AG04449 (cell line): ENCODE measurements at regions not wholly inside any gene's neighbourhood (a gene's known extent, or its start where the extent isn't known, plus 50 kb on each side); places are given as distances from the start of the nearest gene placed in this dataset.

Experiments
- CTCF ChIA-PET: fragments of 350-600 bp; formaldehyde crosslinking; extraction: SDS; loops from one replicate; lab custom pipeline; 2021; ENCODE audit warnings: antibody characterized with exemption; lab: Yijun Ruan, JAX
- POLR2A ChIA-PET: fragments of 400-600, 350-600 bp; formaldehyde crosslinking; extraction: SDS; loops from one replicate; lab custom pipeline; 2020; ENCODE audit warnings: antibody characterized with exemption, inconsistent platforms; lab: Yijun Ruan, JAX
- DNase-seq: peaks from one replicate; pipeline ENCODE4 v3.0.0-alpha.2; 2010; ENCODE audit warnings: low read depth, low spot score
- H3K4me3 ChIP-seq: 2 replicates; pipeline ENCODE4 v1.5.1; 2011; ENCODE audit warnings: low read depth, mild to moderate bottlenecking, control low read depth, low read length
- TF ChIP-seq, protein P1 (sequence below): IDR thresholded peaks from one replicate; pipeline ENCODE4 v1.5.1; 2011; ENCODE audit warnings: mild to moderate bottlenecking, moderate library complexity, low read length, control low read depth, inconsistent platforms; ENCODE audit not compliant: insufficient read depth; ENCODE audit errors: missing control alignments

DNA sequence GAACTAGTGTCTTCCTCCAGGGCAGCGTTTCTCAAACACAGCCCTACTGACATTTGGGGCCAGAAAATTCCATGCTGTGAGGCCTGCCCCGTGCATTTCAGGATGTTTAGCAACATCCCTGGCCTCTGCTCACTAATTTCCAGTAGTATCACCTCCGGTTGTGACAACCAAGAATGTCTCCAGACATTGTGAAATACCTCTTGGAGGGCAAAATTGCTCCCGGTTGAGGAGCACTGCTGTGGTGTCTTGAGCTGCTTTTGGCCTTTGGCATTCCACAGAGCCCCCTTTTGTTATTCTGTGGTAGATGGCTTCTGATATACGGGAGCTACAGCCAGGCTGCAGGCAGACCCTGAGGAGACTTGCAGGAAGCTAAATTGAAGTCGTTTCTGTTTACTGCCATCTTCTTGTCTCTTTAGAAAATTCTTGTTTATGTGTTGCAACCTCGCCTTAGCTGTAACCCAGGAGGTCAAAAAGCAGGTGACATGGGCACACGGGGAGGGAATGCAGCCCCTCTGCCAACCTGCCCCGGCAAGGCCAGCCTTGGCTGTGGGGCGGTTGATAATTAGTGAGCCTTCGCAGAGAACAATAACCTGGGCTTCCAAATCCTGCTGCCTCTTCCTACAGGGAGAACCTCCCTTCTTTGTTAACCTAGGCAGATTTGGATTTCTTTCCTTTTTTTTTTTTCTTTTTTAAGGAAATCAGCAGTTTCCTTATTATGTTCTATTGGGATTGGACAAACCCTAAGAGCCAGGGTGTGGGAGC is 74.7 kb upstream of the AKT3 start:
- no peak for DNase-seq

DNA sequence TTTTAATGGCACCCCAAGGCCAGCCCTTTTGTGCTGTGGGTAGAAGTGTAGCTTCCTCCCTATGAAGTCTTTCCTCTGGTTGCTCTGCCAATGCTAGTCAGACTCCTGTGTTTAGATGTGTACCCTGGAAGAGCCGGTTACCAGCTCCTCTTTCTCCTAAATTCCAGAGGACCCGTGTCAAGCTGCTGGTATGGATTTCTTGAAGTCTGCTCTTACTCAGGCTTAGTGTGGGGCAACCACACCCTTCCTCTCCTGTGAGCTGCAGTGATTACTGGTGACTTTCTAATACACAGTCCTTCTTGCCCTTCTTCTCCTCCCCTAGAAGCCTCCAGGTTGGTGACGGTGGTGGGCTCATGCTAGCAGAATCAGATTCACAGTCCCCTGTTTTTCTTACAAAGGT is 74.1 kb upstream of the AKT3 start:
- POLR2A ChIA-PET: no interaction called here
- peak; percentile 47 for DNase-seq
- H3K4me3 ChIP-seq: no peak overlapping the region
- TF ChIP-seq, protein P1, sequence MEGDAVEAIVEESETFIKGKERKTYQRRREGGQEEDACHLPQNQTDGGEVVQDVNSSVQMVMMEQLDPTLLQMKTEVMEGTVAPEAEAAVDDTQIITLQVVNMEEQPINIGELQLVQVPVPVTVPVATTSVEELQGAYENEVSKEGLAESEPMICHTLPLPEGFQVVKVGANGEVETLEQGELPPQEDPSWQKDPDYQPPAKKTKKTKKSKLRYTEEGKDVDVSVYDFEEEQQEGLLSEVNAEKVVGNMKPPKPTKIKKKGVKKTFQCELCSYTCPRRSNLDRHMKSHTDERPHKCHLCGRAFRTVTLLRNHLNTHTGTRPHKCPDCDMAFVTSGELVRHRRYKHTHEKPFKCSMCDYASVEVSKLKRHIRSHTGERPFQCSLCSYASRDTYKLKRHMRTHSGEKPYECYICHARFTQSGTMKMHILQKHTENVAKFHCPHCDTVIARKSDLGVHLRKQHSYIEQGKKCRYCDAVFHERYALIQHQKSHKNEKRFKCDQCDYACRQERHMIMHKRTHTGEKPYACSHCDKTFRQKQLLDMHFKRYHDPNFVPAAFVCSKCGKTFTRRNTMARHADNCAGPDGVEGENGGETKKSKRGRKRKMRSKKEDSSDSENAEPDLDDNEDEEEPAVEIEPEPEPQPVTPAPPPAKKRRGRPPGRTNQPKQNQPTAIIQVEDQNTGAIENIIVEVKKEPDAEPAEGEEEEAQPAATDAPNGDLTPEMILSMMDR: no peak
- CTCF ChIA-PET: interaction anchor here (1.5 kb wide), 1 partner anchor 176 kb away, joined by 3 read pairs; no protein-coding TSS in a partner anchor

More for the DNA sequence above, 74.7 kb upstream of the AKT3 start:
- ChIA-PET CTCF (interaction anchor here (1.5 kb wide), 1 partner anchor 176 kb away, joined by 3 read pairs; no protein-coding TSS in a partner anchor), POLR2A (no interaction called here)
- TF ChIP-seq, protein P1: no peak
- no peak overlapping the region for H3K4me3 ChIP-seq

DNA sequence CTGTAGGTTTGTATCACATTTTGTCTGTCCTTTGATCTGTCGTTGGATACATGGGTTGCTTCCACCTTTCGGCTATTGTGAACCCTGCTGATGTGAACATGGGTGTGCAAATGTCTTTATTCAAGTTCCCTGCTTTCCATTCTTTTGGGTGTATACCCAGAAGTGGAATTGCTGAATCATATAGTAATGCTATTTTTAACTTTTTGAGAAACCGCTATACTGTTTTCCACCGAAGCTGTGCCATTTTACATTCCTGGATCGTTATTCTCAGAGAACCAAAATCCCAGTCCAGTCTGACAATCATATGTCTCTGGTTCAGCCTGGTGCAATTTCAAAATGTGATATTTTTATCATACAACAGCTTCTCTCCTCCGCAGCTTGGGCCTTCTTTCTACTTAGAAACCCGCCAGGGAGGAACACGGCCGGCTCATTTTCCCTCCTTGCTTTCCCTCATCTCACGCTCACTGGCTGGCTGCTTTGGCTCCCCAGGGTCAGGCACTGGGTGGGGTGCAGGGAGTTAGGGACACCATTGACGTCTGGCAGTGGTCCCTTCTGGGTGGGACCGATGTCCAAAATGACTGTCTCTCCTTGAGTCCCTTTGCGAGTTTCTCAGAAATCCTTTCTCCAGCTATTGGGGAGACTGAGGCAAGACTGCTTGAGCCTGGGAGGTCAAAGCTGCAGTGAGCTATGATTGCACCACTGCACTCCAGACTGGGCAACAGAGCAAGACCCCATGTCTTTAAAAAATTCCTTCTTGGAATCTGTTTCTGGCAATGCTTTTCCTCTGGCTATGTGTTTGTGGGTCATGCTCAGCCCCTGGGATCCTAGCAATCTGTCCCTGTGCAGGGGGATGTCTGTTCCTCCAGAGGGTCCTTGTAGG is 73.5 kb upstream of the AKT3 start:
- ChIA-PET POLR2A (no interaction called here), CTCF (no interaction called here)
- H3K4me3 ChIP-seq: no peak overlapping the region
- TF ChIP-seq, protein P1: no peak
- DNase-seq: no peak

DNA sequence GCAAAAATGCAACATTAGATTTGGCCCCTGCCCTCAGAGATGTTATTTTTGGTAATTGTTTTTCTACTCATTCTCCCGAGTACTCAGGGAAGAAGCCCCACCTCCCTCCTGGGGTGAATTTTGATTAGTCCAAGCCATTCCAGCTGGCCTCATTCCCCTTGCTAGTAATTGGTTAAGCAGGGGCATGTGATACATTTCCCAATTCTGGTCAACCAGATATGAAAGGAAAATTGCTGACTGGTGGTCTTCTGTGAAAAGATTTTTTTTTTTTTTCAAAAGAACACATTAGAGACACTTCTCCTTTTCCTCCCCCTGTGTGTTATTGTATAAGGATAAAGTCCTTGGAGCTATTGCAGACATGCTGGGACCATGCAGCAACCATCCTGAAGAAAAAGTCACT is 71.1 kb upstream of the AKT3 start:
- no peak for DNase-seq
- POLR2A ChIA-PET: no interaction called here
- CTCF ChIA-PET: no interaction called here
- TF ChIP-seq, protein P1: no peak
- H3K4me3 ChIP-seq: no peak overlapping the region

DNA sequence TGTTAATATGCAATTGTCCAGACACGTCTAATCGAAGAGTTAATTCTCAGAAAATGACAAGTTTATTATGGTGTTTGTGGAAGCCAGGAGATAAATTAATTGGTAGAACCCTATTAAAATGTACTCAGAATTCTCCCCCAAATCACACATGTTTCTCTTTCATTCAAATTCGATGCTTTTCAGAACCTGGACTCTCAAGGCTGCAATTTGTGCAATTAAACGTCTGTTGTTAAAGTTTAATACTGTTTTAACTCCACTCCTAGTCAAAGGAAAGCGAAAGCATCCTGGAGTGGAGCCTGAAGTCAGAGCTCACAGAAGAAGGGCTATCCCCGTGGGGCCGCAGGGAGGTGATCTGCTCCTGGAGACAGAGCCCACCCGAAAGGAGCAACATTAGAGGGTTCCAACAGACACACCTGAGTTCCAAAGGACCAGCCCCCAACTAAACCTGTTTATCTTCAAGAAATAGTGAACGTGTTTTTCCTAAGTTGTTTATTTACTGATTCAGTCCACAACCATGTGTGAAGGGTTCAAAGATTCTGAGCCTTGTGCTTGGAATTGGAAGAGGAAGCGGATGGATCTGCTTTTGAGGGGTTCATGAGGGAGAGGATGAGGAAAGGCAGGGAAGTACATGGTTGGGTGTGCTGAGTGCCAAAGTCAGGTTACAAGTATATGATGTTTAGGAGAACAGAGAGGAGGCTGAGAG is 68.0 kb upstream of the AKT3 start:
- ChIA-PET CTCF (no interaction called here), POLR2A (interaction anchor here (1.0 to 1.1 kb wide), 3 partner anchors 9 to 27 kb away, joined by 3 to 4 read pairs (median 3); no protein-coding TSS in a partner anchor)
- no peak for DNase-seq
- TF ChIP-seq, protein P1: no peak
- H3K4me3 ChIP-seq: peak overlapping the region; percentile 57
